ENCODE measurements at regions not wholly inside any gene's neighbourhood (a gene's known extent, or its start where the extent isn't known, plus 50 kb on each side); places are given as distances from the start of the nearest gene placed in this dataset.

- DNase-seq, result no peak
- no peaks in the 10 kb centered on the region for H3K4me1 Mint-ChIP-seq (ENCODE audit: low read depth)
- H3K36me3 Mint-ChIP-seq, result no peaks in the 10 kb centered on the region
- peaks cover 4% of the 10 kb centered on the region for H3K27me3 Mint-ChIP-seq
- ChIA-PET POLR2A (no interaction called here), CTCF (no interaction called here)
- no peak overlapping the region for H3K27ac Mint-ChIP-seq
- no peaks in the 10 kb centered on the region for H3K9me3 Mint-ChIP-seq
- intact Hi-C loops (cut with micrococcal nuclease), result no loop called here
- no peak overlapping the region for H3K4me3 Mint-ChIP-seq
Observed at GRCh38 chr5:36371366-36371765, 69.7 kb upstream of the RANBP3L start.

GRCh38 chr5:36373527-36374086, 71.9 kb upstream of the RANBP3L start:
- H3K27ac Mint-ChIP-seq, result no peak overlapping the region
- ChIA-PET CTCF (no interaction called here), POLR2A (no interaction called here)
- no peaks in the 10 kb centered on the region for H3K36me3 Mint-ChIP-seq
- no peaks in the 10 kb centered on the region for H3K9me3 Mint-ChIP-seq
- no peak for DNase-seq
- no peaks in the 10 kb centered on the region for H3K4me1 Mint-ChIP-seq (ENCODE audit: low read depth)
- H3K27me3 Mint-ChIP-seq, result peaks cover 4% of the 10 kb centered on the region
- intact Hi-C loops (cut with micrococcal nuclease), result no loop called here
- no peak overlapping the region for H3K4me3 Mint-ChIP-seq

GRCh38 chr5:36374266-36374862, 72.7 kb upstream of the RANBP3L start:
- ChIA-PET CTCF (no interaction called here), POLR2A (no interaction called here)
- Mint-ChIP-seq H3K36me3 (no peaks in the 10 kb centered on the region), H3K9me3 (no peaks in the 10 kb centered on the region), H3K27me3 (peaks cover 4% of the 10 kb centered on the region), H3K27ac (no peak overlapping the region), H3K4me1 (ENCODE audit: low read depth) (no peaks in the 10 kb centered on the region), H3K4me3 (no peak overlapping the region)
- intact Hi-C loops (cut with micrococcal nuclease), result no loop called here
- no peak for DNase-seq

GRCh38 chr5:36377192-36377591, 75.5 kb upstream of the RANBP3L start:
- ChIA-PET CTCF (no interaction called here), POLR2A (no interaction called here)
- H3K27ac Mint-ChIP-seq, result no peak overlapping the region
- intact Hi-C loops (cut with micrococcal nuclease), result no loop called here
- no peaks in the 10 kb centered on the region for H3K9me3 Mint-ChIP-seq
- H3K27me3 Mint-ChIP-seq, result peaks cover 2% of the 10 kb centered on the region
- DNase-seq, result no peak
- no peak overlapping the region for H3K4me3 Mint-ChIP-seq
- H3K4me1 Mint-ChIP-seq (ENCODE audit: low read depth), result no peaks in the 10 kb centered on the region
- H3K36me3 Mint-ChIP-seq, result no peaks in the 10 kb centered on the region

GRCh38 chr5:36378551-36378950, 76.8 kb upstream of the RANBP3L start:
- CTCF ChIA-PET, result no interaction called here
- no peaks in the 10 kb centered on the region for H3K9me3 Mint-ChIP-seq
- POLR2A ChIA-PET, result no interaction called here
- H3K4me1 Mint-ChIP-seq (ENCODE audit: low read depth), result no peaks in the 10 kb centered on the region
- H3K36me3 Mint-ChIP-seq, result no peaks in the 10 kb centered on the region
- H3K4me3 Mint-ChIP-seq, result no peak overlapping the region
- no peak for DNase-seq
- H3K27ac Mint-ChIP-seq, result no peak overlapping the region
- intact Hi-C loops (cut with micrococcal nuclease), result no loop called here
- peaks cover under 1% of the 10 kb centered on the region for H3K27me3 Mint-ChIP-seq

- intact Hi-C loops (cut with micrococcal nuclease), result no loop called here
- DNase-seq, result no peak
- Mint-ChIP-seq H3K9me3 (no peaks in the 10 kb centered on the region), H3K27me3 (peaks cover 4% of the 10 kb centered on the region), H3K4me3 (no peak overlapping the region), H3K36me3 (no peaks in the 10 kb centered on the region), H3K27ac (no peak overlapping the region), H3K4me1 (ENCODE audit: low read depth) (no peaks in the 10 kb centered on the region)
- CTCF ChIA-PET, result no interaction called here
- POLR2A ChIA-PET, result no interaction called here
Observed at GRCh38 chr5:36382890-36383289, 81.2 kb upstream of the RANBP3L start.

GRCh38 chr5:36383942-36384341, 82.2 kb upstream of the RANBP3L start:
- ChIA-PET POLR2A (no interaction called here), CTCF (no interaction called here)
- intact Hi-C loops (cut with micrococcal nuclease), result no loop called here
- no peak for DNase-seq
- no peaks in the 10 kb centered on the region for H3K4me1 Mint-ChIP-seq (ENCODE audit: low read depth)
- no peaks in the 10 kb centered on the region for H3K9me3 Mint-ChIP-seq
- H3K27me3 Mint-ChIP-seq, result peaks cover 4% of the 10 kb centered on the region
- H3K36me3 Mint-ChIP-seq, result no peaks in the 10 kb centered on the region
- no peak overlapping the region for H3K4me3 Mint-ChIP-seq
- H3K27ac Mint-ChIP-seq, result no peak overlapping the region

GRCh38 chr5:36384845-36385244, 83.1 kb upstream of the RANBP3L start:
- no peak for DNase-seq
- Mint-ChIP-seq H3K27me3 (peaks cover 4% of the 10 kb centered on the region), H3K36me3 (no peaks in the 10 kb centered on the region), H3K4me3 (no peak overlapping the region), H3K9me3 (no peaks in the 10 kb centered on the region), H3K4me1 (ENCODE audit: low read depth) (no peaks in the 10 kb centered on the region), H3K27ac (no peak overlapping the region)
- intact Hi-C loops (cut with micrococcal nuclease), result no loop called here
- CTCF ChIA-PET, result no interaction called here
- POLR2A ChIA-PET, result no interaction called here

- Mint-ChIP-seq H3K36me3 (no peaks in the 10 kb centered on the region), H3K27ac (no peak overlapping the region), H3K9me3 (no peaks in the 10 kb centered on the region), H3K27me3 (peaks cover 8% of the 10 kb centered on the region), H3K4me3 (no peak overlapping the region), H3K4me1 (ENCODE audit: low read depth) (no peaks in the 10 kb centered on the region)
- CTCF ChIA-PET, result no interaction called here
- intact Hi-C loops (cut with micrococcal nuclease), result no loop called here
- POLR2A ChIA-PET, result no interaction called here
- no peak for DNase-seq
Observed at GRCh38 chr5:36385495-36385894, 83.8 kb upstream of the RANBP3L start.

GRCh38 chr5:36388288-36388687, 86.6 kb upstream of the RANBP3L start:
- DNase-seq, result no peak
- no peaks in the 10 kb centered on the region for H3K4me1 Mint-ChIP-seq (ENCODE audit: low read depth)
- H3K27ac Mint-ChIP-seq, result no peak overlapping the region
- ChIA-PET CTCF (no interaction called here), POLR2A (no interaction called here)
- intact Hi-C loops (cut with micrococcal nuclease), result no loop called here
- H3K4me3 Mint-ChIP-seq, result no peak overlapping the region
- no peaks in the 10 kb centered on the region for H3K36me3 Mint-ChIP-seq
- H3K9me3 Mint-ChIP-seq, result no peaks in the 10 kb centered on the region
- H3K27me3 Mint-ChIP-seq, result peaks cover 14% of the 10 kb centered on the region

GRCh38 chr5:36389245-36389644, 87.5 kb upstream of the RANBP3L start:
- Mint-ChIP-seq H3K27me3 (peaks cover 14% of the 10 kb centered on the region), H3K9me3 (no peaks in the 10 kb centered on the region), H3K4me1 (ENCODE audit: low read depth) (no peaks in the 10 kb centered on the region), H3K36me3 (no peaks in the 10 kb centered on the region), H3K4me3 (no peak overlapping the region), H3K27ac (no peak overlapping the region)
- no peak for DNase-seq
- ChIA-PET POLR2A (no interaction called here), CTCF (no interaction called here)
- intact Hi-C loops (cut with micrococcal nuclease), result no loop called here

- Mint-ChIP-seq H3K36me3 (no peaks in the 10 kb centered on the region), H3K27ac (no peak overlapping the region), H3K4me1 (ENCODE audit: low read depth) (no peaks in the 10 kb centered on the region), H3K27me3 (peaks cover 9% of the 10 kb centered on the region), H3K9me3 (no peaks in the 10 kb centered on the region), H3K4me3 (no peak overlapping the region)
- DNase-seq, result no peak
- CTCF ChIA-PET, result no interaction called here
- intact Hi-C loops (cut with micrococcal nuclease), result no loop called here
- POLR2A ChIA-PET, result no interaction called here
Observed at GRCh38 chr5:36390640-36391039, 88.9 kb upstream of the RANBP3L start.

- H3K27ac Mint-ChIP-seq, result no peak overlapping the region
- DNase-seq, result no peak
- peaks cover 11% of the 10 kb centered on the region for H3K27me3 Mint-ChIP-seq
- POLR2A ChIA-PET, result no interaction called here
- no peaks in the 10 kb centered on the region for H3K9me3 Mint-ChIP-seq
- H3K4me3 Mint-ChIP-seq, result no peak overlapping the region
- no peaks in the 10 kb centered on the region for H3K36me3 Mint-ChIP-seq
- intact Hi-C loops (cut with micrococcal nuclease), result no loop called here
- CTCF ChIA-PET, result no interaction called here
- no peaks in the 10 kb centered on the region for H3K4me1 Mint-ChIP-seq (ENCODE audit: low read depth)
Observed at GRCh38 chr5:36392186-36392585, 90.5 kb upstream of the RANBP3L start.

GRCh38 chr5:36392818-36393217, 91.1 kb upstream of the RANBP3L start:
- Mint-ChIP-seq H3K9me3 (no peaks in the 10 kb centered on the region), H3K36me3 (no peaks in the 10 kb centered on the region), H3K27ac (no peak overlapping the region), H3K27me3 (peaks cover 12% of the 10 kb centered on the region), H3K4me3 (no peak overlapping the region), H3K4me1 (ENCODE audit: low read depth) (no peaks in the 10 kb centered on the region)
- DNase-seq, result no peak
- ChIA-PET CTCF (no interaction called here), POLR2A (no interaction called here)
- intact Hi-C loops (cut with micrococcal nuclease), result no loop called here

Measured in activated CD4-positive, alpha-beta memory T cell treated with anti-CD3 and anti-CD28 coated beads for 36 hours (primary cell).